Panc1 (cell line): ENCODE measurements at regions not wholly inside any gene's neighbourhood (a gene's known extent, or its start where the extent isn't known, plus 50 kb on each side); places are given as distances from the start of the nearest gene placed in this dataset.

ENCODE experiments used
- REST ChIP-seq, 2 experiments: IDR thresholded peaks; 2 replicates each; pipeline ENCODE4 v1.6.1; 2011 to 2012; ENCODE audit warnings: low read depth in 2 of 2, control low read depth in 1 of 2, low read length in 1 of 2, mild to moderate bottlenecking in 1 of 2, moderate library complexity in 1 of 2; ENCODE audit not compliant: insufficient read depth in 1 of 2
- TF ChIP-seq, protein P1 (sequence below): fragments of 450-650 bp; IDR thresholded peaks from 2 replicates; pipeline ENCODE4 v1.5.1; 2017; ENCODE audit warnings: mild to moderate bottlenecking

- TF ChIP-seq, protein P1, sequence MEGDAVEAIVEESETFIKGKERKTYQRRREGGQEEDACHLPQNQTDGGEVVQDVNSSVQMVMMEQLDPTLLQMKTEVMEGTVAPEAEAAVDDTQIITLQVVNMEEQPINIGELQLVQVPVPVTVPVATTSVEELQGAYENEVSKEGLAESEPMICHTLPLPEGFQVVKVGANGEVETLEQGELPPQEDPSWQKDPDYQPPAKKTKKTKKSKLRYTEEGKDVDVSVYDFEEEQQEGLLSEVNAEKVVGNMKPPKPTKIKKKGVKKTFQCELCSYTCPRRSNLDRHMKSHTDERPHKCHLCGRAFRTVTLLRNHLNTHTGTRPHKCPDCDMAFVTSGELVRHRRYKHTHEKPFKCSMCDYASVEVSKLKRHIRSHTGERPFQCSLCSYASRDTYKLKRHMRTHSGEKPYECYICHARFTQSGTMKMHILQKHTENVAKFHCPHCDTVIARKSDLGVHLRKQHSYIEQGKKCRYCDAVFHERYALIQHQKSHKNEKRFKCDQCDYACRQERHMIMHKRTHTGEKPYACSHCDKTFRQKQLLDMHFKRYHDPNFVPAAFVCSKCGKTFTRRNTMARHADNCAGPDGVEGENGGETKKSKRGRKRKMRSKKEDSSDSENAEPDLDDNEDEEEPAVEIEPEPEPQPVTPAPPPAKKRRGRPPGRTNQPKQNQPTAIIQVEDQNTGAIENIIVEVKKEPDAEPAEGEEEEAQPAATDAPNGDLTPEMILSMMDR, result no peak
- TF ChIP-seq REST (IDR thresholded peaks at IDR 0.05; ENCODE audit: insufficient read depth in 1 of 2, low read depth in 2 of 2, low read length in 1 of 2), result no peak
These were observed 261.5 kb downstream of the CYRIA start for GRCh38 chr2:16404146-16404545.
